HEK293T (cell line): ENCODE measurements at regions not wholly inside any gene's neighbourhood (a gene's known extent, or its start where the extent isn't known, plus 50 kb on each side); places are given as distances from the start of the nearest gene placed in this dataset.

ENCODE experiments used
- FOXA1 ChIP-seq: fragments of 450-650 bp; IDR thresholded peaks from 2 replicates; pipeline ENCODE4 v1.6.1; 2016; ENCODE audit warnings: mild to moderate bottlenecking
- FOXK2 ChIP-seq: fragments of 450-650 bp; IDR thresholded peaks from 2 replicates; pipeline ENCODE4 v1.6.1; 2016; ENCODE audit warnings: mild to moderate bottlenecking
- L3MBTL2 ChIP-seq: fragments of 450-650 bp; conservative IDR thresholded peaks from 2 replicates; pipeline ENCODE4 v1.6.1; 2016; ENCODE audit warnings: mild to moderate bottlenecking
- PKNOX1 ChIP-seq: fragments of 450-650 bp; IDR thresholded peaks from 2 replicates; pipeline ENCODE4 v1.6.1; 2016
- SP1 ChIP-seq: fragments of 450-650 bp; IDR thresholded peaks from 2 replicates; pipeline ENCODE4 v1.6.1; 2017
- SUZ12 ChIP-seq: fragments of 450-650 bp; IDR thresholded peaks from 2 replicates; pipeline ENCODE4 v1.6.1; 2016; ENCODE audit warnings: mild to moderate bottlenecking

DNA sequence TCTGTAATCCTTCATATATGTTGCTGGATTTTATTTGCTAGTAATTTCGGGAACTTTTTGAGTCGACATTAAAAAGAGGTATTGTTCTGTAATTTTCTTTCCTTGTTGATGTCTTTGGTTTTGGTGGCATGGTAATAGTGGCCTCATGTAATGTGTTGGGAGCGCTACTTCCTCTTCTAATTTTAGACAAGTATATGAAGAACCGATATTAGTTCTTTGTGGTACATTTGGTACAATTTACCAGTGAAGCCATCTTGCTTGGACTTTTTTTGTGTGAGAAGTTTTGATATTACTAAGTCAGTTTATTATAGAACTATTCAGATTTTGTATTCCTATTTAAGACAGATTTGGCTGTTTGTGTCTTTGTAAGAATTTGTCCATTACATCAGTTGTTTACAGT is 669.2 kb upstream of the AADAT start:
- TF ChIP-seq FOXK2 (no peak), SP1 (no peak), FOXA1 (no peak), PKNOX1 (no peak), L3MBTL2 (no peak), SUZ12 (no peak)
